H9 (cell line): ENCODE measurements at regions not wholly inside any gene's neighbourhood (a gene's known extent, or its start where the extent isn't known, plus 50 kb on each side); places are given as distances from the start of the nearest gene placed in this dataset.

Experiments
- DNase-seq: peaks from one replicate; pipeline ENCODE4 v3.0.0-alpha.2; 2017
- H2AFZ ChIP-seq: one replicate; pipeline ENCODE4 v1.6.1; 2013; ENCODE audit warnings: mild to moderate bottlenecking, low read length, control low read depth, moderate library complexity
- H2AK5ac ChIP-seq: 2 replicates; pipeline ENCODE4 v1.6.1; 2013; ENCODE audit warnings: low read length, control low read depth, mixed read lengths; ENCODE audit not compliant: insufficient read length
- H2BK120ac ChIP-seq: one replicate; pipeline ENCODE4 v1.6.1; 2013; ENCODE audit warnings: low read depth, mild to moderate bottlenecking, low read length, control low read depth, inconsistent platforms; ENCODE audit not compliant: poor library complexity, severe bottlenecking
- H2BK12ac ChIP-seq: 2 replicates; pipeline ENCODE4 v1.6.1; 2013; ENCODE audit warnings: low read length, control low read depth, mixed read lengths, low read depth; ENCODE audit not compliant: insufficient read length
- H2BK15ac ChIP-seq: 2 replicates; pipeline ENCODE4 v1.6.1; 2013; ENCODE audit warnings: low read depth, low read length, control low read depth
- H2BK20ac ChIP-seq: one replicate; pipeline ENCODE4 v1.6.1; 2013; ENCODE audit warnings: low read depth, mild to moderate bottlenecking, low read length, control low read depth, inconsistent platforms; ENCODE audit not compliant: poor library complexity, severe bottlenecking
- H2BK5ac ChIP-seq: 2 replicates; pipeline ENCODE4 v1.6.1; 2013; ENCODE audit warnings: low read length, control low read depth, mixed read lengths; ENCODE audit not compliant: insufficient read length
- H3K14ac ChIP-seq: 2 replicates; pipeline ENCODE4 v1.6.1; 2013; ENCODE audit warnings: low read length, control low read depth; ENCODE audit not compliant: insufficient read depth
- H3K18ac ChIP-seq: 2 replicates; pipeline ENCODE4 v1.6.1; 2013; ENCODE audit warnings: low read depth, mild to moderate bottlenecking, mixed read lengths, low read length, control low read depth; ENCODE audit not compliant: insufficient read length
- H3K23ac ChIP-seq: 2 replicates; pipeline ENCODE4 v1.6.1; 2013; ENCODE audit warnings: low read length, control low read depth, mixed read lengths, low read depth; ENCODE audit not compliant: insufficient read length
- H3K23me2 ChIP-seq: 2 replicates; pipeline ENCODE4 v1.6.1; 2013; ENCODE audit warnings: low read depth, mild to moderate bottlenecking, mixed read lengths, low read length, control low read depth; ENCODE audit not compliant: insufficient read length, poor library complexity, severe bottlenecking
- H3K27ac ChIP-seq: 2 replicates; pipeline ENCODE4 v1.5.1; 2013; ENCODE audit warnings: low read length, control low read depth, mixed read lengths, low read depth; ENCODE audit not compliant: insufficient read length
- H3K27me3 ChIP-seq: 2 replicates; pipeline ENCODE4 v1.6.1; 2013; ENCODE audit warnings: low read length, control low read depth, inconsistent platforms; ENCODE audit not compliant: insufficient read depth
- H3K4ac ChIP-seq: 2 replicates; pipeline ENCODE4 v1.6.1; 2013; ENCODE audit warnings: low read depth, mild to moderate bottlenecking, control low read depth, inconsistent platforms, low read length, moderate library complexity
- H3K4me1 ChIP-seq: 2 replicates; pipeline ENCODE4 v1.6.1; 2013; ENCODE audit warnings: low read length, control low read depth, inconsistent platforms; ENCODE audit not compliant: insufficient read depth
- H3K4me2 ChIP-seq: 2 replicates; pipeline ENCODE4 v1.6.1; 2013; ENCODE audit warnings: low read length, control low read depth, mixed read lengths; ENCODE audit not compliant: insufficient read length, insufficient read depth
- H3K56ac ChIP-seq: 2 replicates; pipeline ENCODE4 v1.6.1; 2013; ENCODE audit warnings: low read depth, mild to moderate bottlenecking, mixed read lengths, low read length, control low read depth; ENCODE audit not compliant: insufficient read length
- H3K79me1 ChIP-seq: 2 replicates; pipeline ENCODE4 v1.6.1; 2013; ENCODE audit warnings: low read depth, mild to moderate bottlenecking, moderate library complexity, low read length, control low read depth, inconsistent platforms; ENCODE audit not compliant: insufficient read depth, poor library complexity, severe bottlenecking
- H3K79me2 ChIP-seq: 2 replicates; pipeline ENCODE4 v1.6.1; 2013; ENCODE audit warnings: low read length, control low read depth, inconsistent platforms; ENCODE audit not compliant: insufficient read depth
- H3K9ac ChIP-seq: 2 replicates; pipeline ENCODE4 v1.6.1; 2013; ENCODE audit warnings: low read length, control low read depth, mixed read lengths; ENCODE audit not compliant: insufficient read length; ENCODE audit errors: extremely low read depth
- H3K9me3 ChIP-seq: one replicate; pipeline ENCODE4 v1.6.1; 2013; ENCODE audit warnings: low read depth, low read length, inconsistent platforms; ENCODE audit not compliant: control insufficient read depth
- H3T11ph ChIP-seq: one replicate; pipeline ENCODE4 v1.6.1; 2013; ENCODE audit warnings: mild to moderate bottlenecking, low read length, control low read depth, inconsistent platforms
- H4K20me1 ChIP-seq: one replicate; pipeline ENCODE4 v1.6.1; 2013; ENCODE audit not compliant: control insufficient read depth, insufficient read length, insufficient read depth
- H4K5ac ChIP-seq: 2 replicates; pipeline ENCODE4 v1.6.1; 2013; ENCODE audit warnings: low read depth, mild to moderate bottlenecking, mixed read lengths, low read length, control low read depth; ENCODE audit not compliant: insufficient read length
- H4K8ac ChIP-seq: replicated peaks from 2 replicates; pipeline ENCODE4 v1.6.1; 2013; ENCODE audit warnings: low read length, control low read depth, mixed read lengths, low read depth; ENCODE audit not compliant: insufficient read length
- H4K91ac ChIP-seq: 2 replicates; pipeline ENCODE4 v1.6.1; 2013; ENCODE audit warnings: low read depth, mild to moderate bottlenecking, moderate library complexity, mixed read lengths, low read length, control low read depth; ENCODE audit not compliant: insufficient read length
- H3K27ac Mint-ChIP-seq, 3 experiments: 2 replicates in 2 of 3; 3 replicates in 1 of 3; pipeline ENCODE4 v1.8.0; 2020 to 2021; ENCODE audit warnings: mixed read lengths in 3 of 3, mild to moderate bottlenecking in 1 of 3, moderate library complexity in 1 of 3
- H3K27me3 Mint-ChIP-seq: 2 replicates; pipeline ENCODE4 v1.8.0; 2021; ENCODE audit warnings: low read depth, mild to moderate bottlenecking, moderate library complexity, mixed read lengths
- H3K36me3 Mint-ChIP-seq, 3 experiments: 2 replicates in 2 of 3; 3 replicates in 1 of 3; pipeline ENCODE4 v1.8.0; 2020 to 2021; ENCODE audit warnings: low read depth in 3 of 3, mixed read lengths in 3 of 3; ENCODE audit not compliant: insufficient read depth in 1 of 3
- H3K4me1 Mint-ChIP-seq, 2 experiments: 2 replicates each; pipeline ENCODE4 v1.8.0; 2020; ENCODE audit warnings: mixed read lengths in 2 of 2
- H3K4me3 Mint-ChIP-seq, 2 experiments: 2 replicates in 1 of 2; 3 replicates in 1 of 2; pipeline ENCODE4 v1.8.0; 2020 to 2021; ENCODE audit warnings: mild to moderate bottlenecking in 2 of 2, mixed read lengths in 2 of 2, moderate library complexity in 1 of 2
- H3K9me3 Mint-ChIP-seq, 2 experiments: 2 replicates in 1 of 2; 3 replicates in 1 of 2; pipeline ENCODE4 v1.8.0; 2020; ENCODE audit warnings: mild to moderate bottlenecking in 2 of 2, mixed read lengths in 2 of 2, moderate library complexity in 1 of 2
- CTCF ChIP-seq: fragments of 200-600 bp; sonication (generic); conservative IDR thresholded peaks from 3 replicates; pipeline ENCODE4 v1.8.0; 2021; ENCODE audit warnings: antibody characterized with exemption, mild to moderate bottlenecking
- WGBS: extraction: QIAGEN DNeasy Blood & Tissue Kit; methylation state at CpG from one replicate; pipeline ENCODE4 v1.1.7; 2013; ENCODE audit warnings: missing lambda C conversion rate, low lambda C conversion rate, mixed read lengths; ENCODE audit not compliant: insufficient read length; ENCODE audit errors: extremely low coverage; 5-methylcytosine and 5-hydroxymethylcytosine counted together

GRCh38 chr2:2880938-2881337 lies 496.7 kb downstream of the EIPR1 start:
- Histone ChIP-seq H3K4me2 (no peak overlapping the region), H4K91ac (no peak overlapping the region), H2BK120ac (no peak overlapping the region), H4K5ac (no peak overlapping the region), H3K27ac (no peak overlapping the region), H2BK15ac (no peak overlapping the region), H3K23me2 (no peaks in the 10 kb centered on the region), H3K79me2 (no peaks in the 10 kb centered on the region), H3K18ac (no peak overlapping the region), H4K8ac (no peak overlapping the region), H3K14ac (peak overlapping the region; percentile 60; the same call in 1 of the 2 replicates), H3K79me1 (no peaks in the 10 kb centered on the region), H3K56ac (no peak overlapping the region), H3K23ac (no peak overlapping the region), H2BK20ac (no peak overlapping the region), H2BK12ac (no peak overlapping the region), H3K9ac (no peak overlapping the region), H3K27me3 (no peaks in the 10 kb centered on the region), H4K20me1 (no peaks in the 10 kb centered on the region), H2AK5ac (no peak overlapping the region), H3K4ac (no peak overlapping the region), H3K4me1 (no peaks in the 10 kb centered on the region), H3K9me3 (peaks cover 8% of the 10 kb centered on the region), H3T11ph (no peak overlapping the region), H2BK5ac (no peak overlapping the region), H2AFZ (no peak overlapping the region)
- DNase-seq, result peak; percentile 17
- no CpG with 5 or more reads among the region's 4 CpGs for WGBS
- TF ChIP-seq CTCF, result no peak
- Mint-ChIP-seq H3K4me1 (peaks cover 7 to 15% of the 10 kb centered on the region in 2 experiments; a peak in 3 of 4 replicates), H3K36me3 (peaks cover 11 to 33% (median 15%) of the 10 kb centered on the region in 3 experiments), H3K4me3 (no peak overlapping the region), H3K27me3 (peaks cover 6% of the 10 kb centered on the region), H3K9me3 (peaks cover 35 to 39% of the 10 kb centered on the region in 2 experiments), H3K27ac (peak overlapping the region in 2 of 3 experiments; percentile 47 to 89; a peak in 3 of 7 replicates)
